A549 (cell line): ENCODE measurements at regions not wholly inside any gene's neighbourhood (a gene's known extent, or its start where the extent isn't known, plus 50 kb on each side); places are given as distances from the start of the nearest gene placed in this dataset.

Experiments
- CEBPB ChIP-seq, 2 experiments: fragments of >200 bp in 1 of 2; sonication (Bioruptor Twin) in 1 of 2; formaldehyde crosslinking in 1 of 2; IDR thresholded peaks; 2 replicates each; pipeline ENCODE4 v1.6.1; 2012 to 2016
- CTCF ChIP-seq: fragments of >200 bp; sonication (Bioruptor Twin); formaldehyde crosslinking; IDR thresholded peaks from 3 replicates; pipeline ENCODE4 v1.5.1; 2016
- EP300 ChIP-seq, 2 experiments: fragments of >200 bp; sonication (Bioruptor Twin); formaldehyde crosslinking; IDR thresholded peaks; 2 replicates in 1 of 2; 3 replicates in 1 of 2; pipeline ENCODE4 v1.6.1; 2016 to 2017
- JUN ChIP-seq, 2 experiments: fragments of >200 bp; sonication (Bioruptor Twin); formaldehyde crosslinking; IDR thresholded peaks; 2 replicates in 1 of 2; 3 replicates in 1 of 2; pipeline ENCODE4 v1.6.1; 2016 to 2017
- MYC ChIP-seq: IDR thresholded peaks from 2 replicates; pipeline ENCODE4 v1.6.1; 2012; ENCODE audit warnings: mild to moderate bottlenecking, inconsistent platforms, low read length, improper control_type of control experiment, borderline replicate concordance
- RAD21 ChIP-seq, 2 experiments: fragments of >200 bp in 1 of 2; sonication (Bioruptor Twin) in 1 of 2; formaldehyde crosslinking in 1 of 2; IDR thresholded peaks in 1 of 2; conservative IDR thresholded peaks in 1 of 2; 2 replicates in 1 of 2; 3 replicates in 1 of 2; pipeline ENCODE4 v1.6.1; 2012 to 2018; ENCODE audit warnings: inconsistent platforms in 1 of 2
- TF ChIP-seq, protein P1 (sequence below): IDR thresholded peaks from 2 replicates; pipeline ENCODE4 v1.6.1; 2012
- TF ChIP-seq, protein P2 (sequence below): IDR thresholded peaks from 2 replicates; pipeline ENCODE4 v1.6.1; 2012

GRCh38 chr7:96936621-96937020 lies 68.7 kb upstream of the DLX6 start:
- TF ChIP-seq MYC (no peak), RAD21 (conservative IDR thresholded peaks at IDR 0.05 in 1 of 2, IDR thresholded peaks at IDR 0.05 in 1 of 2) (no peak), CTCF (no peak), CEBPB (IDR thresholded peaks at IDR 0.05) (no peak), JUN (IDR thresholded peaks at IDR 0.05) (no peak), EP300 (IDR thresholded peaks at IDR 0.05) (no peak)
- TF ChIP-seq, protein P1, sequence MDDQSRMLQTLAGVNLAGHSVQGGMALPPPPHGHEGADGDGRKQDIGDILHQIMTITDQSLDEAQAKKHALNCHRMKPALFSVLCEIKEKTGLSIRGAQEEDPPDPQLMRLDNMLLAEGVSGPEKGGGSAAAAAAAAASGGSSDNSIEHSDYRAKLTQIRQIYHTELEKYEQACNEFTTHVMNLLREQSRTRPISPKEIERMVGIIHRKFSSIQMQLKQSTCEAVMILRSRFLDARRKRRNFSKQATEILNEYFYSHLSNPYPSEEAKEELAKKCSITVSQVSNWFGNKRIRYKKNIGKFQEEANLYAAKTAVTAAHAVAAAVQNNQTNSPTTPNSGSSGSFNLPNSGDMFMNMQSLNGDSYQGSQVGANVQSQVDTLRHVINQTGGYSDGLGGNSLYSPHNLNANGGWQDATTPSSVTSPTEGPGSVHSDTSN = no peak
- TF ChIP-seq, protein P2, sequence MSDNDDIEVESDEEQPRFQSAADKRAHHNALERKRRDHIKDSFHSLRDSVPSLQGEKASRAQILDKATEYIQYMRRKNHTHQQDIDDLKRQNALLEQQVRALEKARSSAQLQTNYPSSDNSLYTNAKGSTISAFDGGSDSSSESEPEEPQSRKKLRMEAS = no peak
